HG03571 (cell line): ENCODE measurements at regions not wholly inside any gene's neighbourhood (a gene's known extent, or its start where the extent isn't known, plus 50 kb on each side); places are given as distances from the start of the nearest gene placed in this dataset.

Experiments
- ATAC-seq: cut with Tn5 transposase; IDR thresholded peaks from one replicate; pipeline ENCODE4 v1.9.1; 2021; ENCODE audit not compliant: unreplicated experiment

- no peak for ATAC-seq
Measured at GRCh38 chr18:65017372-65017760, 733.4 kb upstream of the CDH7 start.

- ATAC-seq, result no peak
Measured at GRCh38 chr18:65016631-65017371, 734.0 kb upstream of the CDH7 start.

DNA sequence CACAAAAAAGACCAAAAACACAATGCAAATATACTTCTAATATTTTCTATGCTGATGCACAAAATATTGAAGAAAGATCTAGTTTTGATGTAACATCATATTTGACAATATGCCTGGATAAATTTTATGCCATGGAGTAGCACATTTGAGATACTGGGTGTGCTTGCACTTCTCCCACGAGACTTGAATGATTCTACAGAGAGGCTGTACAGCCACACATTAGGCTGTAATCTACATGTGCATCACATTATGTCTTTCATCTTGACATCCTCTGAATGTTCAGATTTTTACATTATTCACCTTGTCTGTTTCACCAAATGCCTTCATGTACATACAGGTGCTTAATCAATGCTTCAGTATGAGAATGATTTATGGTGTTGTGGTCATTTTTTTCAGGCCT, 756.4 kb upstream of the CDH7 start:
- no peak for ATAC-seq

DNA sequence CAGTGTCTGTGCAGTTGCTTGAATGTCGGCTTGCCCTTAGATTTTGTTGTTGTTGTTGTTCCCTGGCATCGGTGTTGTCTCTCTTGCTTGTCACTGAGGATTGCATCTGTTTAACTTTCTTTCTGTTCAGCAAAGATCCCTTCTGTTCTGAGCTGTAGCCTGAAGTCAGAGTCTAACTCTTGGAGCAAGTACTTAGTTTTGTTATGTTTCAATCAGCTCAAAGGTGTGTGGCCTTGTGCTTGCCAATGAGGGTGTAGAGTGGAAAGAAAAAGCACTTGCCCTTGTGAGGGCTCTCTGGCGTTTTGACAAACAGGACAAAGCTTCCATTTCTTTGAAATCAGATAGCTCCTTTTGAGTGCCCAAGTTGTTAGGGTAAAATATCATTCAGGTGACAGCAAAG, 757.1 kb upstream of the CDH7 start:
- ATAC-seq, result no peak

DNA sequence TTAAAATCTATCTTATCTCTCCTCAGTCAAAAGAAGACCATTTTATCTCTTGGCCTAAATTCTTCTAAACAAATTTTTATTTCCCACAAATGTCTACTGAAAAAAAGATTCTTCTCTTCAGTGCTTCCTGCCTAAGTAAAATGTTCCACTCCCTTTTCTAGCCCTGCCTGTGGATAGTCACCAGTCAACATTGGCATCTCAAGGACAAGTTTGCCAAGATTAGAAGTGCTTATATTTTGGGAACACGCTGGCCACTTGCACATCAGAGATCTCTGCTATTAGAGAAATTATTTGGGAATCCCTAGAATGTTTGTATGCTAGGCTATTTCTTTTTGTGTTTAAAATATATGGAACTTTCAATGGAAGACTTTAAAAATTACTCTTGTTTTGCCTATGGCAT, 758.2 kb upstream of the CDH7 start:
- ATAC-seq, result no peak

GRCh38 chr18:64991102-64991501, 759.7 kb upstream of the CDH7 start:
- ATAC-seq, result no peak

GRCh38 chr18:64986906-64987495, 763.8 kb upstream of the CDH7 start:
- no peak for ATAC-seq

DNA sequence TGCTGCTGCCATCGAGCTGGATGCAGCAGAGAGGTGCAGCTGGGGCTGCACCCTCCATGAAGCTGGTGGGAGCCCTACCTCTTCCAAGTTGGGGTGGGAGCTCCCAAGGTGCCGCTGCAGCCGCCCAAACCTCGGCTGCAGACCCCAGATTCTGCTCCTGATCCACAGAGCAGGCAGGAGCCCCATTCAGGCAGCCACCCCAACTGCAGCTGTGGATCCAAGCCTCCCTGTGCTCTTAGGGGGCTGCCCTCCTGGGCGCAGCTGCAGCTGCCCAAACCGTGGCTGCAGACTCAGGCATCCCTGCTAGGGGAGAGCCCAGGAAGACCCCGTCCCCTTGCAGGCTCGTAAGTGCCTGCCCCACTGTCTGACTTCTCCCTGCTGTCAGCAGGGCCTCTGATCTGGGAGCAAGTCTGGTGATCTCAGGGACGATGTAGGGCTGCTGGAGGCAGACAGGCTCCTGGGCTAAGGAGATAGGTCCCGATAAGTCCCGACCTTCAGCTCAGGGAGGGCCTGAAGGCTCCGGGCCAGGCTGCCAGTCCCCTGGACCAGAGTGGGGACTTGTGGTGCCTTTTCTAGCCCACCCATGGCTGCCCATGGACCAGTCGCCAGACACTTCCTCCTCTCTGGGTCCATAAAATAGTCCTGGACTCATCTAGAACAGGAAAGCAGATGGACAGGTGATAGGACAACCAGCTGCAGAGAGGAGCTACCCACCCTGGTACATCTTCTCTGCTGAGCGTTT, 767.1 kb upstream of the CDH7 start:
- ATAC-seq, result no peak

DNA sequence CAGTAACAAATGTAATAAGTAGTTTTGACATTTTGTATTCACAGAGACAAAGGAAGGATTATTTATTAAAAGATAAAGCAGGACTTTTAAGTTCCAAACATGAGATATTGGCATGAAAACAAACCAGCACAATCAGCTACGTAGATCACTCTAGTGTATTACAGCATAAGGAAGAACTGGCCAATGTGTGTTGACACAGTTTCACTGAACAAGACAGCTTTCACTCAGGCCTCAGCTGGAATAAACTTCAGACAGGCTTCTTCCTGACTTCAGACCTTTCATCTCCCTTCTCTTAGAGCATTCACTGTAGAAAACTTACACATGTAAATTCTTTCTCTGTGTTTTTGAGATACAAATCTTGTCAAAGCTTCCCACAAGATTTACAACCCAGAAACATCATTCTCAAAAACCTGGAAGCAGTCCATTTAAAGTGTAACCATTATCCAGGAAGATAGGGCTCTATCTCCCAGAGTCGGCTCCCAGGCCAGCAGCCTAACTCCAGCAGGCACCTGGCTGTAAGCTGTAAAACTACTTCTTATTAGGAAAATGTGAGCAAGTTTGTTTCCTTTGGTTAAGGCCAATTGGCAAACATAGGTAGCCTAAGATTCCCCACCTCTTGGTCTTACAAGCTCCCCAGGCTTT, 768.3 kb upstream of the CDH7 start:
- ATAC-seq, result no peak

- no peak for ATAC-seq
Measured at GRCh38 chr18:64981915-64982314, 768.9 kb upstream of the CDH7 start.

DNA sequence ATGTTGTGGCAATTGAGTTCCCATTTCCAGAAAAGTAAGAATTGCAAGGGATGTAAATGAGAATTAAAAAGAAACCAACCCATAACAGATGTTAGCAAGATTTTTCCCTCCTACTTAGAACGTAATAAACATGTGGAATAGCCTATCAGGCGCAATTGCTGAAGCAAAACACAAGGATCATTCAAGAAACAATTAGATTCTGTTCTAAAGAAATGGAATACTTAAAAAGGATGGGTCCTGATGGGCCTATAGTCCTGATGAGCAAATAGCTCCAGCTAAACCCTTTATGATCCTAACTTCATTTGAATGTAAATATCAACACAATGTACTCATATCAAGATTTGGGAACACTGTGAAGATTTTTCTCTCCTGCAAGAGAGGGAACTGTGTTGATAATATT, 771.0 kb upstream of the CDH7 start:
- ATAC-seq, result no peak

GRCh38 chr18:64974391-64975125, 776.3 kb upstream of the CDH7 start:
- no peak for ATAC-seq

DNA sequence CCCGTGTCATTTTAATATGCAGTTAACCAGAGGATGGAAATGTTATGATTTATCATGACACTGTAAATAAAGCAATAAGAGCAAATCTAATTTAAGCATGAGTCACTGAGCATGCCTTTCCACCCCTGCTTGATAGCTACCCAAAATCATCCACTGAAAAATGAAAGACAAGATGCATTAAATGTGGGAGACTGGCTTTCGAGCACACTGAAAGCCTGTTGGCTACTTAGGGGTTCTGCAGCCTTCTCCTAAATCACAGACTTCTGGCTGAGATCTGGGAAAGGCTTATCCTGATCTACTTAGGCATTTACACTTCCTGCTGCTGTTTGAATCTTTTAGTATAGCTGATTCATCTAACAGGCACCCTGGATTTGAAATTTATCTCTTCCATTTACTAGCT, 778.3 kb upstream of the CDH7 start:
- ATAC-seq, result no peak

DNA sequence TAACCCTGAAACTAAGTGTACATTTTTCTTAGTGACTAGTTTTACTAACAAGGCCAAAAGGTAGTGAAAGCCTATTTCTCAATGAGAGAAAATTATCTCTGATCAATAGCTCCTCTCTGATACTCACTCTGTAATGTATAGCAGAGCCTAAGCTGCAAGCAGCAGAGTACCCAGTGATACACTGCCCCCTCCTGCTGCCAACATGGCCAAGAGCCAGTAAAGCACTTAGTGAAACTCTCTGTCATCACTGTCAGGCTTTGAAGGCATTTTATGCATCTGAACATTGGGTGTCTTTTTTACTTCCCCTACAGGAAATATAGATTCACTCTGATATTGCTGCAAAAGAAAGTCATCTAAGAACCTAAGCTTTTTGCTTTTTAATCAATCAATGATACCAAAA, 784.1 kb upstream of the CDH7 start:
- no peak for ATAC-seq

- no peak for ATAC-seq
Measured at GRCh38 chr18:64956465-64956864, 794.3 kb upstream of the CDH7 start.

DNA sequence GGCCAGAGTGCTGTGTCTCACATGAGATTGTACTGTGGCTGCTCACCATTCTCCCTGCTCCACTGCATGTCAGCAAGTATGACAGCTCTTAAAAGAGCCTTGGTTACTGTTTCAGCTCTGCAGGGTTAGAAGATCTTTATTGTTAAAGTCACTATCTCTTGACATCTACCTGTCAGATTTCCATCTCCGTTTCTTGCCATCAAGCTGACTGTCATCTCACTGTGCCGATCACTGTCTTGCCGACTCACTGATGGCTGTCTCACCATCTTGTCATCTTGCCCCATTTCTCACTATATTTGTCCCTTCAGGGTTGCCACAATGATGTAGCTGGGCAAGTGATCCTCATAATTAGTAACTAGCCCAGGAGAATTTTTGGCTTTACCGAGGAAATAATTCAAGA, 800.9 kb upstream of the CDH7 start:
- no peak for ATAC-seq

- no peak for ATAC-seq
Measured at GRCh38 chr18:64936671-64937070, 787.8 kb upstream of the LINC00305 start.

DNA sequence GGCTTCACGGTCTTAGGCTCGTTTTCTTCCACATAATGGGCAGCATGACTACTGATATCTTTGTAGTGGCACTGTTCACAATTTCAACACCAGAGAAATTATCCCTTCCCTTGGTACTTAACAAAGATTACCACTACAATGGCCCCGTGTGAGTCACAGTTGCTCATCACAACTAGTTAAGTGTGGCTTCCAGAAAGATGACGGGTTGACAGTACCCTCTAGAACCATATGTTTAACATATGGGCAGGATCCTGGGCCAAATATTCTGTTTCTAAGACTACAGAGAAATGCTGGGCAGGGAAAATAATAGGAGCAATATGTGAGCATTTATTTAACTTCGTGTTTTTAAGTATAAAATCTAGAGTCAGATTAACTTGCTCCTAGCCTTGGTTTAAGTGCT, 780.1 kb upstream of the LINC00305 start:
- ATAC-seq, result no peak

GRCh38 chr18:64919971-64920570, 771.2 kb upstream of the LINC00305 start:
- ATAC-seq, result no peak

GRCh38 chr18:64918851-64919250, 770.0 kb upstream of the LINC00305 start:
- ATAC-seq, result no peak

DNA sequence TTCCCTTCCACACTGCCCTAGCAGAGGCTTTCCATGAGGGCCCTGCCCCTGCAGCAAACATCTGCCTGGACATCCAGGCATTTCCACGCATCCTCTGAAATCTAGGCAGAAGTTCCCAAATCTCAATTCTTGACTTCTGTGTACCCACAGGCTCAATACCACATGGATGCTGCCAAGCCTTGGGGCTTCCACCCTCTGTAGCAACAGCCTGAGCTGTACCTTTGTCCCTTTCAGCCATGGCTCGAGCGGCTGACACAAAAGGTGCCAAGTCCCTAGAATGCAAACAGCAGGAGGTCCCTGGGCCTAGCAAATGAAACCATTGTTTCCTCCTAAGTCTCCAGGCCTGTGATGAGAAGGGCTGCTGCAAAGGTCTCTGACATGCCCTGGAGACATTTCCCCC, 744.5 kb upstream of the LINC00305 start:
- no peak for ATAC-seq
